ENCODE measurements at regions not wholly inside any gene's neighbourhood (a gene's known extent, or its start where the extent isn't known, plus 50 kb on each side); places are given as distances from the start of the nearest gene placed in this dataset.

GRCh38 chr16:55003916-55004315 is 73.3 kb downstream of the IRX5 start:
- H3K4me3 ChIP-seq (replicated peaks in 1 of 2; ENCODE audit: low read depth in 2 of 2, low read length in 2 of 2), result no peak overlapping the region
- TF ChIP-seq, protein P1, sequence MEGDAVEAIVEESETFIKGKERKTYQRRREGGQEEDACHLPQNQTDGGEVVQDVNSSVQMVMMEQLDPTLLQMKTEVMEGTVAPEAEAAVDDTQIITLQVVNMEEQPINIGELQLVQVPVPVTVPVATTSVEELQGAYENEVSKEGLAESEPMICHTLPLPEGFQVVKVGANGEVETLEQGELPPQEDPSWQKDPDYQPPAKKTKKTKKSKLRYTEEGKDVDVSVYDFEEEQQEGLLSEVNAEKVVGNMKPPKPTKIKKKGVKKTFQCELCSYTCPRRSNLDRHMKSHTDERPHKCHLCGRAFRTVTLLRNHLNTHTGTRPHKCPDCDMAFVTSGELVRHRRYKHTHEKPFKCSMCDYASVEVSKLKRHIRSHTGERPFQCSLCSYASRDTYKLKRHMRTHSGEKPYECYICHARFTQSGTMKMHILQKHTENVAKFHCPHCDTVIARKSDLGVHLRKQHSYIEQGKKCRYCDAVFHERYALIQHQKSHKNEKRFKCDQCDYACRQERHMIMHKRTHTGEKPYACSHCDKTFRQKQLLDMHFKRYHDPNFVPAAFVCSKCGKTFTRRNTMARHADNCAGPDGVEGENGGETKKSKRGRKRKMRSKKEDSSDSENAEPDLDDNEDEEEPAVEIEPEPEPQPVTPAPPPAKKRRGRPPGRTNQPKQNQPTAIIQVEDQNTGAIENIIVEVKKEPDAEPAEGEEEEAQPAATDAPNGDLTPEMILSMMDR (IDR thresholded peaks at IDR 0.05; ENCODE audit: low read depth, low read length), result no peak
- no peak for DNase-seq (ENCODE audit: low read depth in 2 of 2)

DNA sequence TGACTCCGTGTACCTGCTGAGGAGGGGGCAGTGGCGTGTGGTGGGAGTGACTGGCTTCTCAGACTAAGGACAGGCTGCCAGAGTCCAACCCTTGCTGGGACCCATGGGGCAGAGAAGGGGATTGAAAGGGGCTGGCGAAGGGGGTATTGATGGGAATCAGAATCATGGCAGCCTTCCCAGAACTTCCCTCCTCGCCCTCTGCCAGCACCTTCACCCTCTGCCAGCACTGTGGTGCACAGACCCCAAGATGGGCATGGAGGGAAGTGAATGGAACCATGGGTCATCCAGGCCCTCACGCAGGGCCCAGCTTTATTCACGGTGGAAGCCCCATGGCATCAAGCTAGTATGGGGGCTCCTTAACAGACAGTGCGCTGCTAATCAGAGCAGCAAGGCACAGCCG is 76.8 kb downstream of the IRX5 start:
- no peak for DNase-seq (ENCODE audit: low read depth in 2 of 2)
- TF ChIP-seq, protein P1 (IDR thresholded peaks at IDR 0.05; ENCODE audit: low read depth, low read length), result no peak

DNA sequence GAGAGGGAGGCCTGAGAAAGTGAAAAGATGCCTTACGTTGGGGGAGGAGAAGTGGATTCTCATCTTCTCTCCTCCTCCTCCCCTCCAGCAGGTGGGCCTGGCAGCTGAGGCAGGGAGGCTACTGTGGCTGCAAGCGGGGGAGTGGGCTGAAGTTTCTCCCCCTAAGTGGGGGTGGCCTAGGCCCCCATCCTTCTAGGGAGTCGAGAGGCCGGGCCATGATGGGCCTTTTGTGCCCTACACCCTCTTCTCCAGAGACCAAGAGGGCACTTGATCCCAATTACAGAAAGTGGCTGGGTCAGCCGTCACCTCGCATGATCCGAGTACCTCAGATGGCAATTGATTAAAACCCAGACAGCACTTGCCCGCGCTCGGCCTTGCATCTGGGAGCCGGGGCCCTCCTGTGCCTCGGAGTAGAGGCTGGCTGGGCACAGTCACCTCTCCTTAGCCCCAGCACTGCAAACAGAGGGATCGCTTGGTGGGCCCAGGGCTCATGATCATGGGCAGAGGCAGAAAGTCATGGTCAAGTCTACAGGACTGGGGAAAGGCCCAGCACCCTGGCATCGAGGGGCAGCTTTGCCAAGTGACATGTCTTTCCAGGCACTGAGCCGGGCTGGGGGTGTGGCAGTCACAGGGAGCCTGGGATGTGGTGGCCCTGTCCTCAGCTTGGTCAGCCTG is 78.3 kb downstream of the IRX5 start:
- no peak overlapping the region for H3K4me3 ChIP-seq (replicated peaks in 1 of 2; ENCODE audit: low read depth in 2 of 2, low read length in 2 of 2)
- DNase-seq (ENCODE audit: low read depth in 2 of 2), result no peak
- TF ChIP-seq, protein P1 (IDR thresholded peaks at IDR 0.05; ENCODE audit: low read depth, low read length), result no peak

More for the DNA sequence above, 76.8 kb downstream of the IRX5 start:
- no peak overlapping the region for H3K4me3 ChIP-seq (replicated peaks in 1 of 2; ENCODE audit: low read depth in 2 of 2, low read length in 2 of 2)

DNA sequence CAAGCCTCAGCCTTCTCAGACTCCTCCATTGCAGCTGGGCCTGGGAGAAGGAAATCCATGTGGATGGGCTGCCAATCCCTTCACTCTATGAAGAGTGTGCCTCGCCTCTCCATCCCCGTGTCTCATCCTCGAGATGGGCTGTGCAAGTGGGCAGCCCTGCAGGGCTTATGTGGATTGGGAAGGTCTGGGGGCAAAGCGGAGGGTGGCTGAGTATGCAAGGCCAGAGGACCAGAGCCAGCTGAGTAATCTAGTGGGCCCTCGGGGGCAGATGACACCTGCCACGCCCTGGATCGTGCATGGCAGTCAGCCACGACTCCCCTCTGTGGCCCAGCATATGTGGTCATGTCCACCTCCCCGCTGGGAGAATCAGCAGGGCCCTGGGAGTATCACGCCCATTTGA is 78.9 kb downstream of the IRX5 start:
- DNase-seq (ENCODE audit: low read depth in 2 of 2), result no peak
- H3K4me3 ChIP-seq (replicated peaks in 1 of 2; ENCODE audit: low read depth in 2 of 2, low read length in 2 of 2), result no peak overlapping the region
- TF ChIP-seq, protein P1 (IDR thresholded peaks at IDR 0.05; ENCODE audit: low read depth, low read length), result no peak

GRCh38 chr16:55010492-55011160 is 80.0 kb downstream of the IRX5 start:
- H3K4me3 ChIP-seq (replicated peaks in 1 of 2; ENCODE audit: low read depth in 2 of 2, low read length in 2 of 2), result no peak overlapping the region
- no peak for DNase-seq (ENCODE audit: low read depth in 2 of 2)
- TF ChIP-seq, protein P1 (IDR thresholded peaks at IDR 0.05; ENCODE audit: low read depth, low read length), result no peak

GRCh38 chr16:55012362-55012761 is 81.7 kb downstream of the IRX5 start:
- no peak for DNase-seq (ENCODE audit: low read depth in 2 of 2)
- no peak overlapping the region for H3K4me3 ChIP-seq (replicated peaks in 1 of 2; ENCODE audit: low read depth in 2 of 2, low read length in 2 of 2)
- TF ChIP-seq, protein P1 (IDR thresholded peaks at IDR 0.05; ENCODE audit: low read depth, low read length), result no peak

Measured in cardiac fibroblast (primary cell).